MM.1S (cell line): ENCODE measurements at regions not wholly inside any gene's neighbourhood (a gene's known extent, or its start where the extent isn't known, plus 50 kb on each side); places are given as distances from the start of the nearest gene placed in this dataset.

ENCODE experiments used
- CTCF ChIP-seq: fragments of 300-600 bp; sonication (generic); IDR thresholded peaks from 2 replicates; pipeline ENCODE4 v1.5.1; 2016; ENCODE audit warnings: antibody characterized with exemption, low read length, mixed read lengths
- EZH2 ChIP-seq: fragments of 300-600 bp; sonication (generic); optimal IDR thresholded peaks from 2 replicates; pipeline ENCODE3; 2017; ENCODE audit warnings: low read depth, mild to moderate bottlenecking, antibody characterized with exemption, low read length, mixed read lengths
- EZH2phosphoT487 ChIP-seq: fragments of 300-600 bp; sonication (generic); IDR thresholded peaks from 2 replicates; pipeline ENCODE4 v1.6.1; 2018; ENCODE audit warnings: antibody characterized with exemption, low read length

- TF ChIP-seq EZH2 (no peak), CTCF (no peak), EZH2phosphoT487 (no peak)
Observed at GRCh38 chr4:84058201-84058600, 440.9 kb downstream of the NKX6-1 start.
